Heart left ventricle (tissue), 13 donors: ENCODE measurements at regions not wholly inside any gene's neighbourhood (a gene's known extent, or its start where the extent isn't known, plus 50 kb on each side); places are given as distances from the start of the nearest gene placed in this dataset.

ENCODE experiments used
- CTCF ChIP-seq, 12 donors: fragments of 200-600 bp; sonication (generic) in 4 of 12; IDR thresholded peaks; one replicate each; pipeline versions ENCODE4 v1.5.0 to v1.8.0; 2018 to 2022; ENCODE audit warnings: antibody characterized with exemption in 12 of 12, mild to moderate bottlenecking in 5 of 12
- POLR2A ChIP-seq, 2 donors: fragments of 450-650 bp; IDR thresholded peaks; one replicate each; pipeline ENCODE4 v1.6.1; 2017; ENCODE audit warnings: antibody characterized with exemption in 2 of 2, mild to moderate bottlenecking in 2 of 2, moderate library complexity in 2 of 2
- donor health status: ischemic (EF 13 %, LVEDD 7.1; RV severe dilation, severe dysfunction).
- donor health status: DM: no; HTN: yes; CAD: no.
- donor health status: DM: no; HTN: no; CAD: no.
- donor health status: ischemic (EF 25% LVEDD 6.9; RV normal size, moderate dysfunction).
- donor health status: ischemic (EF 25% LVEDD 5.7; RV mildly dilated, moderate dysfunction).
- donor health status: ischemic (EF 35%, LVEDD 5.7; RV mildly dilated, moderate dysfunction).
- donor health status: nonischemic (EF 11% LVEDD 7.7; RV severe dilation, severe dysfunction).
- donor health status: DM: yes; HTN: yes; CAD: no.
- donor health status: PGD.
- donor health status: ischemic (EF 29% LVEDD 5.4; RV normal size, mild dysfunction).
- donor health status: nonischemic (EF 23%, LVEDD 6.1; RV moderate dilation, normal function).

- TF ChIP-seq CTCF (IDR thresholded peaks at IDR 0.05) (no peak), POLR2A (IDR thresholded peaks at IDR 0.05) (no peak)
Measured at GRCh38 chr6:79396625-79397024, 140.6 kb downstream of the LCA5 start.
